ENCODE measurements at regions not wholly inside any gene's neighbourhood (a gene's known extent, or its start where the extent isn't known, plus 50 kb on each side); places are given as distances from the start of the nearest gene placed in this dataset.
A peak's percentile ranks its signal among the peaks of the same experiment; 100 is the strongest.

- WGBS: 66% methylated on average over 5 of the region's 5 CpGs
- H3K4me1 ChIP-seq: peaks cover 0 to 4% (median 0%) of the 10 kb centered on the region in 4 donors
- H3K27ac ChIP-seq (replicated peaks in 1 of 4): no peak overlapping the region
- no peaks in the 10 kb centered on the region for H3K36me3 ChIP-seq
- no peak for DNase-seq (ENCODE audit: extremely low spot score)
- no peak overlapping the region for H3K4me3 ChIP-seq
- no peaks in the 10 kb centered on the region for H3K9me3 ChIP-seq
- intact Hi-C loops (cut with DNase I): no loop called here
- peaks cover 0 to 34% (median 2%) of the 10 kb centered on the region in 4 donors for H3K27me3 ChIP-seq
- TF ChIP-seq POLR2A (IDR thresholded peaks at IDR 0.05; ENCODE audit: low read depth) (no peak), CTCF (IDR thresholded peaks at IDR 0.05) (no peak), POLR2AphosphoS5 (IDR thresholded peaks at IDR 0.05) (no peak), EP300 (IDR thresholded peaks at IDR 0.05) (no peak)
Observed at GRCh38 chr12:108448246-108448645, 66.8 kb upstream of the FICD start.

- no peak for DNase-seq (ENCODE audit: extremely low spot score)
- H3K9me3 ChIP-seq: no peaks in the 10 kb centered on the region
- no peak overlapping the region for H3K4me3 ChIP-seq
- H3K27ac ChIP-seq (replicated peaks in 1 of 4): peak overlapping the region in 1 of 4 donors; percentile 11
- peaks cover 0 to 4% (median 0%) of the 10 kb centered on the region in 4 donors for H3K4me1 ChIP-seq
- intact Hi-C loops (cut with DNase I): no loop called here
- H3K36me3 ChIP-seq: no peaks in the 10 kb centered on the region
- H3K27me3 ChIP-seq: peaks cover 0 to 34% (median 2%) of the 10 kb centered on the region in 4 donors
- TF ChIP-seq EP300 (IDR thresholded peaks at IDR 0.05): no peak
- 26% methylated on average over 1 of the region's 1 CpG for WGBS
Observed at GRCh38 chr12:108447168-108447832, 67.8 kb upstream of the FICD start.

GRCh38 chr12:108446766-108447165, 68.3 kb upstream of the FICD start:
- H3K27me3 ChIP-seq: peaks cover 0 to 34% (median 2%) of the 10 kb centered on the region in 4 donors
- no peaks in the 10 kb centered on the region for H3K36me3 ChIP-seq
- peaks cover 0 to 4% (median 0%) of the 10 kb centered on the region in 4 donors for H3K4me1 ChIP-seq
- TF ChIP-seq EP300 (IDR thresholded peaks at IDR 0.05): no peak
- no peak for TF ChIP-seq POLR2A (IDR thresholded peaks at IDR 0.05; ENCODE audit: low read depth)
- no peak for TF ChIP-seq CTCF (IDR thresholded peaks at IDR 0.05)
- no peak for TF ChIP-seq POLR2AphosphoS5 (IDR thresholded peaks at IDR 0.05)
- 43% methylated on average over 5 of the region's 5 CpGs for WGBS
- no peaks in the 10 kb centered on the region for H3K9me3 ChIP-seq
- intact Hi-C loops (cut with DNase I): no loop called here
- no peak for DNase-seq (ENCODE audit: extremely low spot score)
- peak overlapping the region in 1 of 4 donors; percentile 11 for H3K27ac ChIP-seq (replicated peaks in 1 of 4)
- no peak overlapping the region for H3K4me3 ChIP-seq

- Histone ChIP-seq H3K36me3 (no peaks in the 10 kb centered on the region), H3K4me1 (peaks cover 0 to 4% (median 0%) of the 10 kb centered on the region in 4 donors), H3K27me3 (peaks cover 0 to 21% (median 2%) of the 10 kb centered on the region in 4 donors), H3K4me3 (no peak overlapping the region), H3K27ac (replicated peaks in 1 of 4) (no peak overlapping the region), H3K9me3 (no peaks in the 10 kb centered on the region)
- TF ChIP-seq CTCF (IDR thresholded peaks at IDR 0.05) (no peak), POLR2A (IDR thresholded peaks at IDR 0.05; ENCODE audit: low read depth) (no peak), EP300 (IDR thresholded peaks at IDR 0.05) (no peak), POLR2AphosphoS5 (IDR thresholded peaks at IDR 0.05) (no peak)
- intact Hi-C loops (cut with DNase I): no loop called here
- WGBS: 94% methylated on average over 8 of the region's 8 CpGs
- no peak for DNase-seq (ENCODE audit: extremely low spot score)
Observed at GRCh38 chr12:108442910-108443309, 72.2 kb upstream of the FICD start.

- intact Hi-C loops (cut with DNase I): no loop called here
- H3K9me3 ChIP-seq: no peaks in the 10 kb centered on the region
- H3K4me1 ChIP-seq: peaks cover 0 to 4% (median 0%) of the 10 kb centered on the region in 4 donors
- no peaks in the 10 kb centered on the region for H3K36me3 ChIP-seq
- DNase-seq (ENCODE audit: extremely low spot score): no peak
- no peak for TF ChIP-seq POLR2AphosphoS5 (IDR thresholded peaks at IDR 0.05)
- no peak for TF ChIP-seq EP300 (IDR thresholded peaks at IDR 0.05)
- TF ChIP-seq CTCF (IDR thresholded peaks at IDR 0.05): no peak
- TF ChIP-seq POLR2A (IDR thresholded peaks at IDR 0.05; ENCODE audit: low read depth): no peak
- WGBS: 10% methylated on average over 3 of the region's 3 CpGs
- peaks cover 0 to 17% (median 0%) of the 10 kb centered on the region in 4 donors for H3K27me3 ChIP-seq
- no peak overlapping the region for H3K27ac ChIP-seq (replicated peaks in 1 of 4)
- H3K4me3 ChIP-seq: no peak overlapping the region
Observed at GRCh38 chr12:108442067-108442466, 73.0 kb upstream of the FICD start.

Data from esophagus muscularis mucosa (tissue), 4 donors.